Keratinocyte (primary cell): ENCODE measurements at regions not wholly inside any gene's neighbourhood (a gene's known extent, or its start where the extent isn't known, plus 50 kb on each side); places are given as distances from the start of the nearest gene placed in this dataset.

Source experiments
- DNase-seq: peaks from one replicate; pipeline ENCODE4 v3.0.0-alpha.2; 2011; ENCODE audit warnings: low read depth, missing footprints, low spot score
- FAIRE-seq: peaks from 2 replicates; lab custom pipeline; 2011; peaks lifted over from hg19 to GRCh38; lab: Jason Lieb, UNC
- H2AFZ ChIP-seq: 2 replicates; pipeline ENCODE4 v1.6.0; 2012; ENCODE audit warnings: low read length, control low read depth, inconsistent platforms; ENCODE audit not compliant: control insufficient read depth
- H3K27ac ChIP-seq: 2 replicates; pipeline ENCODE4 v1.5.1; 2011; ENCODE audit warnings: low read length; ENCODE audit not compliant: control insufficient read depth, insufficient read depth
- H3K27me3 ChIP-seq: 3 replicates; pipeline ENCODE4 v1.6.0; 2011; ENCODE audit warnings: low read length; ENCODE audit not compliant: control insufficient read depth, insufficient read depth; ENCODE audit errors: extremely low read depth
- H3K36me3 ChIP-seq, 2 experiments: 2 replicates in 1 of 2; 3 replicates in 1 of 2; pipeline ENCODE4 v1.5.1; 2011; ENCODE audit warnings: low read length in 2 of 2, mild to moderate bottlenecking in 1 of 2; ENCODE audit not compliant: control insufficient read depth in 2 of 2, insufficient read depth in 2 of 2; ENCODE audit errors: extremely low read depth in 1 of 2
- H3K4me1 ChIP-seq: 3 replicates; pipeline ENCODE4 v1.5.1; 2011; ENCODE audit warnings: low read length; ENCODE audit not compliant: control insufficient read depth, insufficient read depth; ENCODE audit errors: extremely low read depth
- H3K4me2 ChIP-seq: 3 replicates; pipeline ENCODE4 v1.6.0; 2011; ENCODE audit warnings: low read depth, low read length; ENCODE audit not compliant: control insufficient read depth, insufficient read depth; ENCODE audit errors: extremely low read depth
- H3K4me3 ChIP-seq, 3 experiments: fragments of 200-600 bp in 1 of 3; sonication (generic) in 1 of 3; 2 replicates in 2 of 3; 3 replicates in 1 of 3; pipeline ENCODE4 v1.5.1; 2011 to 2016; ENCODE audit warnings: low read length in 3 of 3, mild to moderate bottlenecking in 3 of 3, control low read depth in 2 of 3, inconsistent platforms in 1 of 3, low read depth in 1 of 3, mixed read lengths in 1 of 3, mixed run types in 1 of 3, moderate library complexity in 1 of 3; ENCODE audit not compliant: control insufficient read depth in 2 of 3, insufficient read depth in 2 of 3; ENCODE audit errors: extremely low read depth in 1 of 3
- H3K79me2 ChIP-seq: 2 replicates; pipeline ENCODE4 v1.6.0; 2012; ENCODE audit warnings: low read length; ENCODE audit not compliant: control insufficient read depth, insufficient read depth
- H3K9ac ChIP-seq: 3 replicates; pipeline ENCODE4 v1.6.0; 2011; ENCODE audit warnings: low read length; ENCODE audit not compliant: control insufficient read depth, insufficient read depth; ENCODE audit errors: extremely low read depth
- H3K9me1 ChIP-seq: 3 replicates; pipeline ENCODE4 v1.6.0; 2011; ENCODE audit warnings: low read length; ENCODE audit not compliant: control insufficient read depth, insufficient read depth; ENCODE audit errors: extremely low read depth
- H3K9me3 ChIP-seq: 2 replicates; pipeline ENCODE4 v1.5.1; 2012; ENCODE audit warnings: low read depth, low read length; ENCODE audit not compliant: control insufficient read depth
- H4K20me1 ChIP-seq: 3 replicates; pipeline ENCODE4 v1.6.0; 2011; ENCODE audit warnings: low read length; ENCODE audit not compliant: control insufficient read depth, insufficient read depth; ENCODE audit errors: extremely low read depth
- EZH2 ChIP-seq: IDR thresholded peaks from one replicate; pipeline ENCODE4 v1.6.1; 2012; ENCODE audit warnings: inconsistent platforms, mild to moderate bottlenecking, low read length, moderate library complexity
- dilution Hi-C: fragments of 300-500 bp; cut with MboI; formaldehyde crosslinking; loops from one replicate; pipeline ENCODE4 v1.7.0; 2020; ENCODE audit warnings: low sequenced_read_pairs; ENCODE audit not compliant: extremely low pct_ligation_motif_present
- TF ChIP-seq, protein P1 (sequence below), 3 experiments: IDR thresholded peaks in 1 of 3; conservative IDR thresholded peaks in 1 of 3; optimal IDR thresholded peaks in 1 of 3; 2 replicates in 2 of 3; 3 replicates in 1 of 3; pipeline versions ENCODE3 to v1.5.1; 2011; ENCODE audit warnings: low read length in 3 of 3, mild to moderate bottlenecking in 3 of 3, moderate library complexity in 2 of 3, control low read depth in 1 of 3, inconsistent platforms in 1 of 3; ENCODE audit not compliant: insufficient read depth in 2 of 3; ENCODE audit errors: extremely low read depth in 1 of 3

GRCh38 chr2:185240796-185241195 lies 497.8 kb upstream of the FSIP2 start:
- DNase-seq: no peak
- Histone ChIP-seq H3K9me1 (no peaks in the 10 kb centered on the region), H3K4me3 (no peak overlapping the region), H3K27ac (no peak overlapping the region), H2AFZ (no peak overlapping the region), H3K36me3 (no peaks in the 10 kb centered on the region), H3K9me3 (no peaks in the 10 kb centered on the region), H3K4me1 (no peaks in the 10 kb centered on the region), H3K79me2 (no peaks in the 10 kb centered on the region), H3K9ac (no peak overlapping the region), H3K27me3 (no peaks in the 10 kb centered on the region), H4K20me1 (no peaks in the 10 kb centered on the region), H3K4me2 (no peak overlapping the region)
- no peak for FAIRE-seq
- dilution Hi-C loops: no loop called here
- TF ChIP-seq, protein P1, sequence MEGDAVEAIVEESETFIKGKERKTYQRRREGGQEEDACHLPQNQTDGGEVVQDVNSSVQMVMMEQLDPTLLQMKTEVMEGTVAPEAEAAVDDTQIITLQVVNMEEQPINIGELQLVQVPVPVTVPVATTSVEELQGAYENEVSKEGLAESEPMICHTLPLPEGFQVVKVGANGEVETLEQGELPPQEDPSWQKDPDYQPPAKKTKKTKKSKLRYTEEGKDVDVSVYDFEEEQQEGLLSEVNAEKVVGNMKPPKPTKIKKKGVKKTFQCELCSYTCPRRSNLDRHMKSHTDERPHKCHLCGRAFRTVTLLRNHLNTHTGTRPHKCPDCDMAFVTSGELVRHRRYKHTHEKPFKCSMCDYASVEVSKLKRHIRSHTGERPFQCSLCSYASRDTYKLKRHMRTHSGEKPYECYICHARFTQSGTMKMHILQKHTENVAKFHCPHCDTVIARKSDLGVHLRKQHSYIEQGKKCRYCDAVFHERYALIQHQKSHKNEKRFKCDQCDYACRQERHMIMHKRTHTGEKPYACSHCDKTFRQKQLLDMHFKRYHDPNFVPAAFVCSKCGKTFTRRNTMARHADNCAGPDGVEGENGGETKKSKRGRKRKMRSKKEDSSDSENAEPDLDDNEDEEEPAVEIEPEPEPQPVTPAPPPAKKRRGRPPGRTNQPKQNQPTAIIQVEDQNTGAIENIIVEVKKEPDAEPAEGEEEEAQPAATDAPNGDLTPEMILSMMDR (optimal IDR thresholded peaks at IDR 0.05 in 1 of 3, IDR thresholded peaks at IDR 0.05 in 1 of 3, conservative IDR thresholded peaks at IDR 0.05 in 1 of 3; ENCODE audit: extremely low read depth in 1 of 3, insufficient read depth in 2 of 3, low read length in 3 of 3): no peak
- TF ChIP-seq EZH2: no peak

GRCh38 chr2:185241556-185241955 lies 497.0 kb upstream of the FSIP2 start:
- H4K20me1 ChIP-seq: no peaks in the 10 kb centered on the region
- no peak overlapping the region for H2AFZ ChIP-seq
- no peak for FAIRE-seq
- H3K4me2 ChIP-seq: no peak overlapping the region
- TF ChIP-seq, protein P1 (optimal IDR thresholded peaks at IDR 0.05 in 1 of 3, IDR thresholded peaks at IDR 0.05 in 1 of 3, conservative IDR thresholded peaks at IDR 0.05 in 1 of 3; ENCODE audit: extremely low read depth in 1 of 3, insufficient read depth in 2 of 3, low read length in 3 of 3): no peak
- no peak for TF ChIP-seq EZH2
- no peaks in the 10 kb centered on the region for H3K9me3 ChIP-seq
- no peak overlapping the region for H3K9ac ChIP-seq
- H3K27ac ChIP-seq: no peak overlapping the region
- no peak overlapping the region for H3K4me3 ChIP-seq
- H3K27me3 ChIP-seq: no peaks in the 10 kb centered on the region
- no peaks in the 10 kb centered on the region for H3K9me1 ChIP-seq
- H3K79me2 ChIP-seq: no peaks in the 10 kb centered on the region
- no peak for DNase-seq
- dilution Hi-C loops: no loop called here
- H3K4me1 ChIP-seq: no peaks in the 10 kb centered on the region
- no peaks in the 10 kb centered on the region for H3K36me3 ChIP-seq
